Loucy (cell line): ENCODE measurements at regions not wholly inside any gene's neighbourhood (a gene's known extent, or its start where the extent isn't known, plus 50 kb on each side); places are given as distances from the start of the nearest gene placed in this dataset.

Experiments used
- H2AFZ ChIP-seq: fragments of 200-600 bp; sonication (generic); 2 replicates; pipeline ENCODE4 v1.6.0; 2016; ENCODE audit warnings: antibody characterized with exemption, mild to moderate bottlenecking, low read length, moderate library complexity
- H3F3A ChIP-seq: fragments of 200-600 bp; 2 replicates; pipeline ENCODE4 v1.6.0; 2016; ENCODE audit warnings: antibody characterized with exemption, low read depth, mild to moderate bottlenecking
- H3K27me3 ChIP-seq: fragments of 200-600 bp; sonication (generic); 2 replicates; pipeline ENCODE4 v1.6.1; 2014; ENCODE audit warnings: low read length, mild to moderate bottlenecking; ENCODE audit not compliant: insufficient read depth, poor library complexity, severe bottlenecking
- H3K36me3 ChIP-seq: fragments of 200-600 bp; sonication (generic); 2 replicates; pipeline ENCODE4 v1.6.1; 2016; ENCODE audit warnings: low read length; ENCODE audit not compliant: insufficient read depth
- H3K4me1 ChIP-seq: fragments of 200-600 bp; sonication (generic); 2 replicates; pipeline ENCODE4 v1.5.1; 2014; ENCODE audit warnings: low read length, mild to moderate bottlenecking; ENCODE audit not compliant: insufficient read depth, poor library complexity, severe bottlenecking
- H3K4me2 ChIP-seq: fragments of 200-600 bp; sonication (generic); 2 replicates; pipeline ENCODE4 v1.6.0; 2014; ENCODE audit warnings: antibody characterized with exemption, low read length, low read depth, mild to moderate bottlenecking; ENCODE audit not compliant: poor library complexity, severe bottlenecking
- H3K4me3 ChIP-seq: fragments of 200-600 bp; sonication (generic); 2 replicates; pipeline ENCODE4 v1.5.1; 2014; ENCODE audit warnings: low read length, mild to moderate bottlenecking, mixed read lengths; ENCODE audit not compliant: poor library complexity, severe bottlenecking
- H3K79me2 ChIP-seq: fragments of 200-600 bp; sonication (generic); 2 replicates; pipeline ENCODE4 v1.6.1; 2014; ENCODE audit warnings: low read length; ENCODE audit not compliant: insufficient read depth
- H3K9ac ChIP-seq: fragments of 200-600 bp; sonication (generic); 2 replicates; pipeline ENCODE4 v1.6.0; 2014; ENCODE audit warnings: mild to moderate bottlenecking, low read depth, low read length, moderate library complexity; ENCODE audit not compliant: poor library complexity, severe bottlenecking
- H3K9me2 ChIP-seq: fragments of 200-600 bp; sonication (generic); replicated peaks from 2 replicates; pipeline ENCODE4 v1.6.1; 2016; ENCODE audit warnings: low read depth, low read length, mixed read lengths
- H3K9me3 ChIP-seq: fragments of 200-600 bp; sonication (generic); 2 replicates; pipeline ENCODE4 v1.6.1; 2014; ENCODE audit warnings: mild to moderate bottlenecking, antibody characterized with exemption, low read length, low read depth; ENCODE audit not compliant: insufficient read depth
- H4K20me1 ChIP-seq: fragments of 200-600 bp; sonication (generic); 2 replicates; pipeline ENCODE4 v1.6.0; 2014; ENCODE audit warnings: antibody characterized with exemption, low read length, mild to moderate bottlenecking; ENCODE audit not compliant: insufficient read depth, poor library complexity, severe bottlenecking
- CTCF ChIP-seq: fragments of 200-600 bp; sonication (generic); conservative IDR thresholded peaks from 2 replicates; pipeline ENCODE4 v1.5.1; 2014; ENCODE audit warnings: mild to moderate bottlenecking, antibody characterized with exemption, low read length
- EZH2phosphoT487 ChIP-seq: fragments of 200-600 bp; IDR thresholded peaks from 2 replicates; pipeline ENCODE4 v1.6.1; 2018; ENCODE audit warnings: antibody characterized with exemption, mild to moderate bottlenecking, moderate library complexity, borderline replicate concordance

GRCh38 chr18:53800171-53800570 lies 424.3 kb downstream of the MBD2 start:
- Histone ChIP-seq H3K27me3 (no peaks in the 10 kb centered on the region), H3K4me2 (no peak overlapping the region), H3K4me3 (no peak overlapping the region), H3K9ac (no peak overlapping the region), H3K79me2 (no peaks in the 10 kb centered on the region), H3K4me1 (no peaks in the 10 kb centered on the region), H3K9me2 (no peaks in the 10 kb centered on the region), H3F3A (no peaks in the 10 kb centered on the region), H4K20me1 (no peaks in the 10 kb centered on the region), H3K9me3 (no peaks in the 10 kb centered on the region), H3K36me3 (no peaks in the 10 kb centered on the region), H2AFZ (no peak overlapping the region)
- no peak for TF ChIP-seq EZH2phosphoT487
- no peak for TF ChIP-seq CTCF

- Histone ChIP-seq H3K4me2 (no peak overlapping the region), H3K4me1 (no peaks in the 10 kb centered on the region), H3F3A (no peaks in the 10 kb centered on the region), H3K79me2 (no peaks in the 10 kb centered on the region), H4K20me1 (no peaks in the 10 kb centered on the region), H2AFZ (no peak overlapping the region), H3K4me3 (no peak overlapping the region), H3K9me2 (no peaks in the 10 kb centered on the region), H3K9ac (no peak overlapping the region), H3K36me3 (no peaks in the 10 kb centered on the region), H3K27me3 (no peaks in the 10 kb centered on the region), H3K9me3 (no peaks in the 10 kb centered on the region)
- TF ChIP-seq EZH2phosphoT487 (no peak), CTCF (no peak)
These were observed 425.3 kb downstream of the MBD2 start for GRCh38 chr18:53799134-53799533.

- no peak overlapping the region for H2AFZ ChIP-seq
These were observed 426.0 kb downstream of the MBD2 start for GRCh38 chr18:53798516-53798915.

More at GRCh38 chr18:53798516-53798915, 426.0 kb downstream of the MBD2 start:
- Histone ChIP-seq H3K36me3 (no peaks in the 10 kb centered on the region), H3K9me2 (no peaks in the 10 kb centered on the region), H3K4me2 (no peak overlapping the region), H3K27me3 (no peaks in the 10 kb centered on the region), H3K4me1 (no peaks in the 10 kb centered on the region), H4K20me1 (no peaks in the 10 kb centered on the region), H3K9me3 (no peaks in the 10 kb centered on the region), H3F3A (no peaks in the 10 kb centered on the region), H3K4me3 (no peak overlapping the region), H3K79me2 (no peaks in the 10 kb centered on the region), H3K9ac (no peak overlapping the region)
- TF ChIP-seq CTCF (no peak), EZH2phosphoT487 (no peak)
